ENCODE measurements at regions not wholly inside any gene's neighbourhood (a gene's known extent, or its start where the extent isn't known, plus 50 kb on each side); places are given as distances from the start of the nearest gene placed in this dataset.

DNA sequence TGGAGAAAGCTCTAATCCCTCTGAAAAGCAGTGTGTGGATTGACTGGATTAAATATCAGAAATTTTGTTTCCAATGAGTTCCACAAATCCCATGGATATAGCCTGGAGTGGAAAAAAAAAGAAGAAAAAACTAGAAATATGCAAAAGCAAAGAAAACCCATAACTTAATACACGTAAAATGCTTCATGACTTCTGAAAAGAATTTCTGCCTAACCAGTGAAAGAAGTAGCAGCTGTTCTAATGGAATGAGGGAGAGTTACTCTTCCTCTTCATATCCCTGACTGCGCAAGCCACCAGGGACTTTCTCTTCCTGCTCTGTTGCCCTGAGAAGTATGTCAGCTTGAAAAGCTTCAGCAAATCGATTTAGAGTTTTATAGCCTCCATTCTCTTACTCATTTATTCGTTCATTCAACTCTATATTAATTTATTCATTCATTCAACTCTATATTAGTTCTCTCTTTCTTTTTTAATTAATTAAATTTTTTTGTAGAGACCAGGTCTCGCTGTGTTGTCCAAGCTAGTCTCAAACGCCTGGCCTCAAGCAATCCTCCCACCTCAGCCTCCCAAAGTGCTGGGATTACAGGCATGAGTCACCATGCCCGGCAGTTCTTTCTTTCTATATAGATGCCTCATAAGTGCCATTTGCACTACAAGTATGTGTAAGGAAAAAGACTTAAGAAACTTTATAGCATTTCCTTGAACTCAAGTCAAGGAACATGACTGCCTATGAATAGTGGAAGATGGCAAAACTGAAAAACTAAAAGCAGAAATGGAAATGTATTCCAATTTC is 447.3 kb upstream of the NRP1 start:
- TF ChIP-seq, protein P1, sequence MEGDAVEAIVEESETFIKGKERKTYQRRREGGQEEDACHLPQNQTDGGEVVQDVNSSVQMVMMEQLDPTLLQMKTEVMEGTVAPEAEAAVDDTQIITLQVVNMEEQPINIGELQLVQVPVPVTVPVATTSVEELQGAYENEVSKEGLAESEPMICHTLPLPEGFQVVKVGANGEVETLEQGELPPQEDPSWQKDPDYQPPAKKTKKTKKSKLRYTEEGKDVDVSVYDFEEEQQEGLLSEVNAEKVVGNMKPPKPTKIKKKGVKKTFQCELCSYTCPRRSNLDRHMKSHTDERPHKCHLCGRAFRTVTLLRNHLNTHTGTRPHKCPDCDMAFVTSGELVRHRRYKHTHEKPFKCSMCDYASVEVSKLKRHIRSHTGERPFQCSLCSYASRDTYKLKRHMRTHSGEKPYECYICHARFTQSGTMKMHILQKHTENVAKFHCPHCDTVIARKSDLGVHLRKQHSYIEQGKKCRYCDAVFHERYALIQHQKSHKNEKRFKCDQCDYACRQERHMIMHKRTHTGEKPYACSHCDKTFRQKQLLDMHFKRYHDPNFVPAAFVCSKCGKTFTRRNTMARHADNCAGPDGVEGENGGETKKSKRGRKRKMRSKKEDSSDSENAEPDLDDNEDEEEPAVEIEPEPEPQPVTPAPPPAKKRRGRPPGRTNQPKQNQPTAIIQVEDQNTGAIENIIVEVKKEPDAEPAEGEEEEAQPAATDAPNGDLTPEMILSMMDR (IDR thresholded peaks at IDR 0.05): no peak
- TF ChIP-seq POLR2A (IDR thresholded peaks at IDR 0.05) (no peak), POLR2AphosphoS5 (IDR thresholded peaks at IDR 0.05; ENCODE audit: insufficient read depth in 1 of 2, low read depth in 1 of 2) (no peak)
